BLaER1 treated with 17β-estradiol and CSF1 and Interleukin-3, amounts not matched to agents 10 nM and 100 nM (cell line): ENCODE measurements at regions not wholly inside any gene's neighbourhood (a gene's known extent, or its start where the extent isn't known, plus 50 kb on each side); places are given as distances from the start of the nearest gene placed in this dataset.
"Not testable (repeated sequence)": the region's sequence is repeated elsewhere in the genome, so short reads cannot be mapped to it uniquely, and the experiment has no call there.

Source experiments
- H3K27ac ChIP-seq, 11 experiments: shearing (Covaris generic); formaldehyde crosslinking; 2 replicates each; pipeline ENCODE4 v1.8.1; 2022
- H3K27me3 ChIP-seq, 11 experiments: shearing (Covaris generic); formaldehyde crosslinking; 2 replicates each; pipeline ENCODE4 v1.8.1; 2022
- H3K36me3 ChIP-seq, 11 experiments: shearing (Covaris generic); formaldehyde crosslinking; 2 replicates each; pipeline ENCODE4 v1.8.1; 2022
- H3K4me1 ChIP-seq, 10 experiments: shearing (Covaris generic); formaldehyde crosslinking; 2 replicates each; pipeline ENCODE4 v1.8.1; 2022
- H3K4me2 ChIP-seq, 11 experiments: shearing (Covaris generic); formaldehyde crosslinking; 2 replicates each; pipeline ENCODE4 v1.8.1; 2022
- H3K4me3 ChIP-seq, 10 experiments: shearing (Covaris generic); formaldehyde crosslinking; 2 replicates each; pipeline ENCODE4 v1.8.1; 2022
- H3K9ac ChIP-seq, 11 experiments: shearing (Covaris generic); formaldehyde crosslinking; 2 replicates each; pipeline ENCODE4 v1.8.1; 2022
- H3K9me3 ChIP-seq, 11 experiments: shearing (Covaris generic); formaldehyde crosslinking; replicated peaks in 1 of 11; 2 replicates each; pipeline ENCODE4 v1.8.1; 2022
- H4K20me1 ChIP-seq, 11 experiments: shearing (Covaris generic); formaldehyde crosslinking; 2 replicates each; pipeline ENCODE4 v1.8.1; 2022
- Cebpa-rat ChIP-seq, 11 experiments: shearing (Covaris generic); IDR thresholded peaks; 2 replicates each; pipeline ENCODE4 v1.8.1; 2022

GRCh38 chr17:71765437-71765836 is 355.4 kb upstream of the SOX9 start:
- Histone ChIP-seq H3K9me3 (no peaks in the 10 kb centered on the region), H3K27ac (no peak overlapping the region), H3K9ac (no peak overlapping the region), H3K36me3 (no peaks in the 10 kb centered on the region), H3K27me3 (no peaks in the 10 kb centered on the region), H3K4me1 (no peaks in the 10 kb centered on the region), H3K4me2 (no peak overlapping the region), H3K4me3 (no peak overlapping the region), H4K20me1 (no peaks in the 10 kb centered on the region)
- TF ChIP-seq Cebpa-rat (IDR thresholded peaks at IDR 0.05): no peak

- Histone ChIP-seq H3K27ac (no peak overlapping the region), H3K9ac (no peak overlapping the region), H3K36me3 (no peaks in the 10 kb centered on the region), H3K9me3 (peaks cover 0 to 10% (median 0%) of the 10 kb centered on the region in 11 experiments; a peak in 4 of 22 replicates), H3K27me3 (no peaks in the 10 kb centered on the region), H4K20me1 (no peaks in the 10 kb centered on the region), H3K4me3 (no peak overlapping the region), H3K4me2 (no peak overlapping the region), H3K4me1 (no peaks in the 10 kb centered on the region)
- no peak for TF ChIP-seq Cebpa-rat (IDR thresholded peaks at IDR 0.05)
Measured at GRCh38 chr17:71769850-71770249, 351.0 kb upstream of the SOX9 start.

- Histone ChIP-seq H3K4me3 (no peak overlapping the region), H3K27ac (no peak overlapping the region), H3K4me2 (no peak overlapping the region), H3K9ac (no peak overlapping the region), H4K20me1 (no peaks in the 10 kb centered on the region), H3K4me1 (no peaks in the 10 kb centered on the region), H3K36me3 (no peaks in the 10 kb centered on the region), H3K9me3 (peaks cover 0 to 10% (median 0%) of the 10 kb centered on the region in 11 experiments; a peak in 4 of 22 replicates), H3K27me3 (no peaks in the 10 kb centered on the region)
- TF ChIP-seq Cebpa-rat (IDR thresholded peaks at IDR 0.05): no peak
Measured at GRCh38 chr17:71777048-71777640, 343.7 kb upstream of the SOX9 start.

- Histone ChIP-seq H3K27me3 (no peaks in the 10 kb centered on the region), H3K4me2 (no peak overlapping the region), H3K4me3 (no peak overlapping the region), H4K20me1 (no peaks in the 10 kb centered on the region), H3K27ac (no peak overlapping the region), H3K4me1 (no peaks in the 10 kb centered on the region), H3K9ac (no peak overlapping the region), H3K9me3 (no peaks in the 10 kb centered on the region), H3K36me3 (no peaks in the 10 kb centered on the region)
- TF ChIP-seq Cebpa-rat (IDR thresholded peaks at IDR 0.05): no peak
Measured at GRCh38 chr17:71779482-71779881, 341.3 kb upstream of the SOX9 start.

GRCh38 chr17:71780596-71780995 is 340.2 kb upstream of the SOX9 start:
- Histone ChIP-seq H3K27me3 (no peaks in the 10 kb centered on the region), H4K20me1 (no peaks in the 10 kb centered on the region), H3K4me2 (no peak overlapping the region), H3K4me3 (no peak overlapping the region), H3K9ac (no peak overlapping the region), H3K9me3 (no peaks in the 10 kb centered on the region), H3K27ac (no peak overlapping the region), H3K4me1 (no peaks in the 10 kb centered on the region), H3K36me3 (no peaks in the 10 kb centered on the region)
- no peak for TF ChIP-seq Cebpa-rat (IDR thresholded peaks at IDR 0.05)

- H4K20me1 ChIP-seq, H3K4me1 ChIP-seq, H3K9ac ChIP-seq, H3K4me2 ChIP-seq, H3K36me3 ChIP-seq, H3K27me3 ChIP-seq, H3K27ac ChIP-seq, H3K9me3 ChIP-seq, H3K4me3 ChIP-seq: not testable (repeated sequence)
Measured at GRCh38 chr17:71782021-71782420, 338.8 kb upstream of the SOX9 start.

GRCh38 chr17:71790791-71791190 is 330.0 kb upstream of the SOX9 start:
- no peak overlapping the region for H3K4me3 ChIP-seq
- no peaks in the 10 kb centered on the region for H3K36me3 ChIP-seq
- no peak overlapping the region for H3K9ac ChIP-seq
- H4K20me1 ChIP-seq: no peaks in the 10 kb centered on the region
- no peak for TF ChIP-seq Cebpa-rat (IDR thresholded peaks at IDR 0.05)
- H3K4me2 ChIP-seq: no peak overlapping the region
- no peak overlapping the region for H3K27ac ChIP-seq
- no peaks in the 10 kb centered on the region for H3K27me3 ChIP-seq
- H3K4me1 ChIP-seq: no peaks in the 10 kb centered on the region
- H3K9me3 ChIP-seq: no peaks in the 10 kb centered on the region

- TF ChIP-seq Cebpa-rat (IDR thresholded peaks at IDR 0.05): no peak
- Histone ChIP-seq H3K36me3 (no peaks in the 10 kb centered on the region), H3K9ac (no peak overlapping the region), H3K4me1 (no peaks in the 10 kb centered on the region), H3K27me3 (no peaks in the 10 kb centered on the region), H3K4me2 (no peak overlapping the region), H3K4me3 (no peak overlapping the region), H4K20me1 (no peaks in the 10 kb centered on the region), H3K9me3 (no peaks in the 10 kb centered on the region), H3K27ac (no peak overlapping the region)
Measured at GRCh38 chr17:71791311-71791710, 329.5 kb upstream of the SOX9 start.

- Histone ChIP-seq H4K20me1 (no peaks in the 10 kb centered on the region), H3K9me3 (no peaks in the 10 kb centered on the region), H3K4me2 (no peak overlapping the region), H3K4me3 (no peak overlapping the region), H3K36me3 (no peaks in the 10 kb centered on the region), H3K27me3 (no peaks in the 10 kb centered on the region), H3K27ac (no peak overlapping the region), H3K4me1 (no peaks in the 10 kb centered on the region), H3K9ac (no peak overlapping the region)
- no peak for TF ChIP-seq Cebpa-rat (IDR thresholded peaks at IDR 0.05)
Measured at GRCh38 chr17:71792966-71793365, 327.9 kb upstream of the SOX9 start.

- no peak for TF ChIP-seq Cebpa-rat (IDR thresholded peaks at IDR 0.05)
- H3K4me2 ChIP-seq: no peak overlapping the region
- no peak overlapping the region for H3K9ac ChIP-seq
- no peaks in the 10 kb centered on the region for H3K4me1 ChIP-seq
- no peak overlapping the region for H3K4me3 ChIP-seq
- no peaks in the 10 kb centered on the region for H3K9me3 ChIP-seq
- no peaks in the 10 kb centered on the region for H3K27me3 ChIP-seq
- H4K20me1 ChIP-seq: no peaks in the 10 kb centered on the region
- H3K27ac ChIP-seq: no peak overlapping the region
- no peaks in the 10 kb centered on the region for H3K36me3 ChIP-seq
Measured at GRCh38 chr17:71793518-71793917, 327.3 kb upstream of the SOX9 start.
